ENCODE measurements at regions not wholly inside any gene's neighbourhood (a gene's known extent, or its start where the extent isn't known, plus 50 kb on each side); places are given as distances from the start of the nearest gene placed in this dataset.

- no peak for TF ChIP-seq CTCF (IDR thresholded peaks at IDR 0.05)
- no peak for TF ChIP-seq EP300 (IDR thresholded peaks at IDR 0.05)
- no peak for TF ChIP-seq POLR2AphosphoS5 (IDR thresholded peaks at IDR 0.05)
These were observed 572.0 kb upstream of the NR2F2 start for GRCh38 chr15:95758451-95758850.
